GDM1 (cell line): ENCODE measurements at regions not wholly inside any gene's neighbourhood (a gene's known extent, or its start where the extent isn't known, plus 50 kb on each side); places are given as distances from the start of the nearest gene placed in this dataset.

Experiments
- DNase-seq: peaks from one replicate; lab custom pipeline; 2025; lab: John Stamatoyannopoulos, UW

GRCh38 chr3:43866529-43867353 lies 176.0 kb downstream of the ABHD5 start:
- no peak for DNase-seq

- DNase-seq: no peak
Measured at GRCh38 chr3:43867436-43868072, 176.8 kb downstream of the ABHD5 start.

GRCh38 chr3:43869491-43869890 lies 178.8 kb downstream of the ABHD5 start:
- no peak for DNase-seq

GRCh38 chr3:43870120-43870519 lies 179.4 kb downstream of the ABHD5 start:
- DNase-seq: no peak

GRCh38 chr3:43870844-43871626 lies 180.3 kb downstream of the ABHD5 start:
- DNase-seq: no peak

GRCh38 chr3:43871627-43872245 lies 181.0 kb downstream of the ABHD5 start:
- DNase-seq: no peak

GRCh38 chr3:43872301-43872700 lies 181.6 kb downstream of the ABHD5 start:
- DNase-seq: no peak

- no peak for DNase-seq
Measured at GRCh38 chr3:43872901-43873300, 182.2 kb downstream of the ABHD5 start.

- no peak for DNase-seq
Measured at GRCh38 chr3:43873723-43874122, 183.0 kb downstream of the ABHD5 start.

- no peak for DNase-seq
Measured at GRCh38 chr3:43874290-43874689, 183.6 kb downstream of the ABHD5 start.

GRCh38 chr3:43874731-43875130 lies 184.0 kb downstream of the ABHD5 start:
- DNase-seq: no peak

GRCh38 chr3:43876648-43877047 lies 185.9 kb downstream of the ABHD5 start:
- no peak for DNase-seq

GRCh38 chr3:43879166-43879565 lies 188.4 kb downstream of the ABHD5 start:
- DNase-seq: no peak

GRCh38 chr3:43882976-43883680 lies 192.4 kb downstream of the ABHD5 start:
- no peak for DNase-seq

GRCh38 chr3:43883729-43884396 lies 193.1 kb downstream of the ABHD5 start:
- DNase-seq: no peak

GRCh38 chr3:43884581-43884980 lies 193.8 kb downstream of the ABHD5 start:
- no peak for DNase-seq

- DNase-seq: no peak
Measured at GRCh38 chr3:43885908-43886618, 195.3 kb downstream of the ABHD5 start.

- no peak for DNase-seq
Measured at GRCh38 chr3:43892061-43892460, 201.3 kb downstream of the ABHD5 start.

GRCh38 chr3:43892526-43892925 lies 201.8 kb downstream of the ABHD5 start:
- DNase-seq: peak; percentile 1

GRCh38 chr3:43893727-43894126 lies 203.0 kb downstream of the ABHD5 start:
- DNase-seq: no peak
